ENCODE measurements at regions not wholly inside any gene's neighbourhood (a gene's known extent, or its start where the extent isn't known, plus 50 kb on each side); places are given as distances from the start of the nearest gene placed in this dataset.
A peak's percentile ranks its signal among the peaks of the same experiment; 100 is the strongest.

DNA sequence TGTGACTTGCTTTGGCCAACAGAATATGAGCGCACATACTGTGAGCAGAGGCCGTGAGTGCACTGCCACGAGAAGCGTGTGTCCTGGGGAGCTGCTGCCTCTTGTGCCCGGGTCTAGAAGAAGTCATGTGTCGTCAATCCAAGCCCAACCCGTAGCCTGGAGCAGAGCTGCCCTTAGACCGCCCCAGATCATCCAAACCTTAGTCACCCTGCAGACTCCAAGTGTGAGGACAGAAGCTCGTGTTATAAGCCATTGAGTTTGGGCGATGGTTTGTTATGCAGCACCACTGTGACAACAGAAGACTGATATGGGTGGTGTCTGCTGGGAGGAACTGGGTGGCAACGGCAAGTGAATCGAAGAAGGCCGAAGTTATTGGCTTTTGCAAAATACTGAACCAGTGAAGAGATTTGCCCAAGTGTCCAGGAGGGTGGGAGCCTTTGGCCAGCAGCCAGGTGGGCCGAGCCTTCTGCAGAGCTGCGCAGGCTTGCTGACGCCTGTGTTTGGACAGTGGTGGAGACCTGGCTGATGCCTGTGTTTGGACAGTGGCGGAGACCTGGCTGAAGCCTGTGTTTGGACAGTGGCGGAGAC lies 101.3 kb upstream of the SULF2 start (continued):
- TF ChIP-seq ZBTB7A (CRISPR knock-in tag; IDR thresholded peaks at IDR 0.05) (no peak), ZBTB4 (CRISPR knock-in tag; IDR thresholded peaks at IDR 0.05; ENCODE audit: borderline replicate concordance) (peak; percentile 46; the same call in 1 of the 2 replicates), NR2F6 (IDR thresholded peaks at IDR 0.05) (no peak), NR2F6 (CRISPR knock-in tag; IDR thresholded peaks at IDR 0.05) (no peak), ZBTB42 (CRISPR knock-in tag; IDR thresholded peaks at IDR 0.05) (no peak), ZMYM2 (CRISPR knock-in tag; IDR thresholded peaks at IDR 0.05) (no peak), PHF20 (CRISPR knock-in tag; IDR thresholded peaks at IDR 0.05) (no peak), MXI1 (IDR thresholded peaks at IDR 0.05; ENCODE audit: borderline replicate concordance, low read depth, low read length) (no peak), ZNF282 (IDR thresholded peaks at IDR 0.05; ENCODE audit: partially characterized antibody) (no peak), ZNF512B (CRISPR knock-in tag; IDR thresholded peaks at IDR 0.05; ENCODE audit: borderline replicate concordance) (no peak), ZSCAN22 (CRISPR knock-in tag; IDR thresholded peaks at IDR 0.05) (no peak), CC2D1A (CRISPR knock-in tag; IDR thresholded peaks at IDR 0.05) (no peak), ZNF260 (CRISPR knock-in tag; IDR thresholded peaks at IDR 0.05; ENCODE audit: borderline replicate concordance, low read depth) (no peak), YEATS2 (CRISPR knock-in tag; IDR thresholded peaks at IDR 0.05; ENCODE audit: borderline replicate concordance) (no peak), JDP2 (CRISPR knock-in tag; IDR thresholded peaks at IDR 0.05; ENCODE audit: borderline replicate concordance) (no peak), NCOR1 (IDR thresholded peaks at IDR 0.05; ENCODE audit: borderline replicate concordance, low read length) (no peak), ZNF33A (CRISPR knock-in tag; IDR thresholded peaks at IDR 0.05; ENCODE audit: borderline replicate concordance) (no peak)
- TF ChIP-seq, protein P1, sequence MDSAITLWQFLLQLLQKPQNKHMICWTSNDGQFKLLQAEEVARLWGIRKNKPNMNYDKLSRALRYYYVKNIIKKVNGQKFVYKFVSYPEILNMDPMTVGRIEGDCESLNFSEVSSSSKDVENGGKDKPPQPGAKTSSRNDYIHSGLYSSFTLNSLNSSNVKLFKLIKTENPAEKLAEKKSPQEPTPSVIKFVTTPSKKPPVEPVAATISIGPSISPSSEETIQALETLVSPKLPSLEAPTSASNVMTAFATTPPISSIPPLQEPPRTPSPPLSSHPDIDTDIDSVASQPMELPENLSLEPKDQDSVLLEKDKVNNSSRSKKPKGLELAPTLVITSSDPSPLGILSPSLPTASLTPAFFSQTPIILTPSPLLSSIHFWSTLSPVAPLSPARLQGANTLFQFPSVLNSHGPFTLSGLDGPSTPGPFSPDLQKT (CRISPR knock-in tag; IDR thresholded peaks at IDR 0.05; ENCODE audit: borderline replicate concordance): no peak
- TF ChIP-seq, protein P2, sequence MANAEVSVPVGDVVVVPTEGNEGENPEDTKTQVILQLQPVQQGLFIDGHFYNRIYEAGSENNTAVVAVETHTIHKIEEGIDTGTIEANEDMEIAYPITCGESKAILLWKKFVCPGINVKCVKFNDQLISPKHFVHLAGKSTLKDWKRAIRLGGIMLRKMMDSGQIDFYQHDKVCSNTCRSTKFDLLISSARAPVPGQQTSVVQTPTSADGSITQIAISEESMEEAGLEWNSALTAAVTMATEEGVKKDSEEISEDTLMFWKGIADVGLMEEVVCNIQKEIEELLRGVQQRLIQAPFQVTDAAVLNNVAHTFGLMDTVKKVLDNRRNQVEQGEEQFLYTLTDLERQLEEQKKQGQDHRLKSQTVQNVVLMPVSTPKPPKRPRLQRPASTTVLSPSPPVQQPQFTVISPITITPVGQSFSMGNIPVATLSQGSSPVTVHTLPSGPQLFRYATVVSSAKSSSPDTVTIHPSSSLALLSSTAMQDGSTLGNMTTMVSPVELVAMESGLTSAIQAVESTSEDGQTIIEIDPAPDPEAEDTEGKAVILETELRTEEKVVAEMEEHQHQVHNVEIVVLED (CRISPR knock-in tag; IDR thresholded peaks at IDR 0.05; ENCODE audit: borderline replicate concordance): 0 out of 2 replicates have a peak, but pooled peaks have one; percentile 20
- TF ChIP-seq, protein P3, sequence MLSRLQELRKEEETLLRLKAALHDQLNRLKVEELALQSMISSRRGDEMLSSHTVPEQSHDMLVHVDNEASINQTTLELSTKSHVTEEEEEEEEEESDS (CRISPR knock-in tag; IDR thresholded peaks at IDR 0.05; ENCODE audit: borderline replicate concordance): no peak
